ENCODE measurements at regions not wholly inside any gene's neighbourhood (a gene's known extent, or its start where the extent isn't known, plus 50 kb on each side); places are given as distances from the start of the nearest gene placed in this dataset.

- TF ChIP-seq EZH2 (IDR thresholded peaks at IDR 0.05; ENCODE audit: low read depth): no peak
- TF ChIP-seq, protein P1, sequence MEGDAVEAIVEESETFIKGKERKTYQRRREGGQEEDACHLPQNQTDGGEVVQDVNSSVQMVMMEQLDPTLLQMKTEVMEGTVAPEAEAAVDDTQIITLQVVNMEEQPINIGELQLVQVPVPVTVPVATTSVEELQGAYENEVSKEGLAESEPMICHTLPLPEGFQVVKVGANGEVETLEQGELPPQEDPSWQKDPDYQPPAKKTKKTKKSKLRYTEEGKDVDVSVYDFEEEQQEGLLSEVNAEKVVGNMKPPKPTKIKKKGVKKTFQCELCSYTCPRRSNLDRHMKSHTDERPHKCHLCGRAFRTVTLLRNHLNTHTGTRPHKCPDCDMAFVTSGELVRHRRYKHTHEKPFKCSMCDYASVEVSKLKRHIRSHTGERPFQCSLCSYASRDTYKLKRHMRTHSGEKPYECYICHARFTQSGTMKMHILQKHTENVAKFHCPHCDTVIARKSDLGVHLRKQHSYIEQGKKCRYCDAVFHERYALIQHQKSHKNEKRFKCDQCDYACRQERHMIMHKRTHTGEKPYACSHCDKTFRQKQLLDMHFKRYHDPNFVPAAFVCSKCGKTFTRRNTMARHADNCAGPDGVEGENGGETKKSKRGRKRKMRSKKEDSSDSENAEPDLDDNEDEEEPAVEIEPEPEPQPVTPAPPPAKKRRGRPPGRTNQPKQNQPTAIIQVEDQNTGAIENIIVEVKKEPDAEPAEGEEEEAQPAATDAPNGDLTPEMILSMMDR (conservative IDR thresholded peaks at IDR 0.05): no peak
These were observed 197.4 kb upstream of the MTPN start for GRCh38 chr7:136174477-136175125.

Measured in PC-9 (cell line).